H1 (cell line): ENCODE measurements at regions not wholly inside any gene's neighbourhood (a gene's known extent, or its start where the extent isn't known, plus 50 kb on each side); places are given as distances from the start of the nearest gene placed in this dataset.

ENCODE experiments used
- CTCF ChIA-PET: fragments of 300-600 bp; sonication (Branson Sonifier 250); formaldehyde crosslinking; loops from one replicate; lab custom pipeline; 2021; ENCODE audit not compliant: partially characterized antibody; lab: Charles Lee
- POLR2A ChIA-PET: fragments of 300-600 bp; sonication (Branson Sonifier 250); formaldehyde crosslinking; loops from one replicate; lab custom pipeline; 2021; ENCODE audit warnings: inconsistent platforms; ENCODE audit not compliant: partially characterized antibody; lab: Charles Lee
- DNase-seq, 2 experiments: peaks; one replicate each; pipeline versions ENCODE4 v3.0.0 to v3.0.0-alpha.2; 2010 to 2022; ENCODE audit warnings: low spot score in 2 of 2, low read depth in 1 of 2, mixed read lengths in 1 of 2
- FAIRE-seq: peaks from 2 replicates; lab custom pipeline; 2011; peaks lifted over from hg19 to GRCh38; lab: Jason Lieb, UNC
- H2AFZ ChIP-seq: 2 replicates; pipeline ENCODE4 v1.8.1; 2012; ENCODE audit warnings: low read length, inconsistent platforms
- H2AK5ac ChIP-seq: 2 replicates; pipeline ENCODE4 v1.6.1; 2013; ENCODE audit warnings: low read depth, low read length
- H2BK120ac ChIP-seq: replicated peaks from 2 replicates; pipeline ENCODE3; 2013; ENCODE audit warnings: low read depth, low read length, inconsistent platforms
- H2BK12ac ChIP-seq: 2 replicates; pipeline ENCODE4 v1.6.1; 2013; ENCODE audit warnings: low read depth, low read length
- H2BK15ac ChIP-seq: 2 replicates; pipeline ENCODE4 v1.6.1; 2013; ENCODE audit warnings: low read length
- H2BK20ac ChIP-seq: 2 replicates; pipeline ENCODE4 v1.6.1; 2013; ENCODE audit warnings: low read length
- H2BK5ac ChIP-seq: 2 replicates; pipeline ENCODE4 v1.6.1; 2013; ENCODE audit warnings: low read depth, low read length
- H3K14ac ChIP-seq: 2 replicates; pipeline ENCODE4 v1.6.1; 2013; ENCODE audit warnings: inconsistent platforms; ENCODE audit not compliant: insufficient read length
- H3K18ac ChIP-seq: 2 replicates; pipeline ENCODE4 v1.6.1; 2013; ENCODE audit warnings: low read length; ENCODE audit errors: extremely low read depth
- H3K23ac ChIP-seq: 2 replicates; pipeline ENCODE4 v1.6.1; 2013; ENCODE audit warnings: inconsistent platforms; ENCODE audit not compliant: insufficient read length
- H3K23me2 ChIP-seq: 2 replicates; pipeline ENCODE4 v1.6.1; 2013; ENCODE audit warnings: low read depth, low read length
- H3K27ac ChIP-seq: 2 replicates; pipeline ENCODE4 v1.6.1; 2011; ENCODE audit warnings: low read depth, low read length, inconsistent platforms
- H3K27me3 ChIP-seq, 4 experiments: replicated peaks in 1 of 4; 1 replicate in 1 of 4; 2 replicates in 3 of 4; pipeline versions ENCODE4 v1.6.1 to v1.8.1; 2011 to 2013; ENCODE audit warnings: low read length in 3 of 4, mild to moderate bottlenecking in 3 of 4, inconsistent platforms in 2 of 4, mixed read lengths in 2 of 4, moderate library complexity in 1 of 4; ENCODE audit not compliant: control insufficient read depth in 3 of 4, insufficient read depth in 3 of 4; ENCODE audit errors: extremely low read depth in 1 of 4
- H3K36me3 ChIP-seq, 4 experiments: 2 replicates each; pipeline versions ENCODE4 v1.6.1 to v1.8.1; 2011 to 2013; ENCODE audit warnings: mild to moderate bottlenecking in 4 of 4, low read length in 3 of 4, moderate library complexity in 2 of 4, control low read depth in 1 of 4, inconsistent platforms in 1 of 4; ENCODE audit not compliant: insufficient read depth in 4 of 4, control insufficient read depth in 2 of 4
- H3K4ac ChIP-seq: replicated peaks from 2 replicates; pipeline ENCODE3; 2013; ENCODE audit warnings: low read length, low read depth, mixed read lengths, inconsistent platforms; ENCODE audit not compliant: insufficient read length
- H3K4me1 ChIP-seq, 4 experiments: replicated peaks in 1 of 4; 1 replicate in 1 of 4; 2 replicates in 3 of 4; pipeline versions ENCODE4 v1.6.1 to v1.8.1; 2011 to 2013; ENCODE audit warnings: low read length in 3 of 4, inconsistent platforms in 2 of 4, mixed read lengths in 1 of 4; ENCODE audit not compliant: insufficient read depth in 4 of 4, control insufficient read depth in 3 of 4
- H3K4me2 ChIP-seq, 2 experiments: 2 replicates each; pipeline versions ENCODE4 v1.6.1 to v1.8.1; 2011 to 2013; ENCODE audit warnings: low read depth in 2 of 2, low read length in 2 of 2, control low read depth in 1 of 2, inconsistent platforms in 1 of 2, mild to moderate bottlenecking in 1 of 2; ENCODE audit not compliant: insufficient read depth in 1 of 2
- H3K4me3 ChIP-seq, 4 experiments: fragments of 200-600, 300-600 bp in 1 of 4; sonication (generic), shearing (Covaris generic), sonication (Bioruptor Twin) in 1 of 4; 2 replicates each; pipeline versions ENCODE4 v1.5.1 to v1.8.1; 2011 to 2016; ENCODE audit warnings: low read length in 4 of 4, low read depth in 3 of 4, control low read depth in 2 of 4, inconsistent platforms in 2 of 4, mild to moderate bottlenecking in 2 of 4, mixed read lengths in 1 of 4, moderate library complexity in 1 of 4; ENCODE audit not compliant: insufficient read depth in 2 of 4; ENCODE audit errors: extremely low read depth in 1 of 4
- H3K56ac ChIP-seq: replicated peaks from 2 replicates; pipeline ENCODE3; 2013; ENCODE audit warnings: low read depth, mild to moderate bottlenecking, mixed read lengths, low read length, inconsistent platforms; ENCODE audit not compliant: insufficient read length
- H3K79me1 ChIP-seq: 2 replicates; pipeline ENCODE4 v1.6.1; 2013; ENCODE audit warnings: low read depth, low read length, control low read depth
- H3K79me2 ChIP-seq, 2 experiments: 2 replicates each; pipeline versions ENCODE4 v1.6.1 to v1.8.1; 2012 to 2013; ENCODE audit warnings: low read length in 2 of 2, mild to moderate bottlenecking in 2 of 2, inconsistent platforms in 1 of 2; ENCODE audit not compliant: insufficient read depth in 2 of 2, control insufficient read depth in 1 of 2
- H3K9ac ChIP-seq, 4 experiments: replicated peaks in 1 of 4; 1 replicate in 1 of 4; 2 replicates in 3 of 4; pipeline versions ENCODE4 v1.6.1 to v1.8.1; 2011 to 2013; ENCODE audit warnings: low read depth in 3 of 4, low read length in 3 of 4, control low read depth in 2 of 4, mild to moderate bottlenecking in 2 of 4, moderate library complexity in 2 of 4, inconsistent platforms in 1 of 4; ENCODE audit errors: extremely low read depth in 1 of 4
- H3K9me3 ChIP-seq, 2 experiments: 2 replicates each; pipeline versions ENCODE4 v1.6.1 to v1.8.1; 2012 to 2013; ENCODE audit warnings: mild to moderate bottlenecking in 2 of 2, moderate library complexity in 2 of 2, control low read depth in 1 of 2, inconsistent platforms in 1 of 2, low read depth in 1 of 2, low read length in 1 of 2, mixed read lengths in 1 of 2; ENCODE audit not compliant: insufficient read depth in 2 of 2
- H4K20me1 ChIP-seq, 2 experiments: replicated peaks in 1 of 2; 2 replicates each; pipeline versions ENCODE3 to v1.8.1; 2011 to 2013; ENCODE audit warnings: inconsistent platforms in 2 of 2, low read length in 2 of 2, mild to moderate bottlenecking in 1 of 2; ENCODE audit not compliant: insufficient read depth in 2 of 2, control insufficient read depth in 1 of 2
- H4K5ac ChIP-seq: 2 replicates; pipeline ENCODE4 v1.6.1; 2013; ENCODE audit warnings: low read length, low read depth, mixed read lengths, inconsistent platforms; ENCODE audit not compliant: insufficient read length
- H4K8ac ChIP-seq: 2 replicates; pipeline ENCODE4 v1.8.0; 2013; ENCODE audit warnings: mild to moderate bottlenecking, moderate library complexity, low read length, inconsistent platforms; ENCODE audit not compliant: insufficient read depth; ENCODE audit errors: extremely low read depth
- H4K91ac ChIP-seq: replicated peaks from 2 replicates; pipeline ENCODE3; 2013; ENCODE audit warnings: low read length, mixed read lengths, inconsistent platforms; ENCODE audit not compliant: insufficient read length
- CTBP2 ChIP-seq: IDR thresholded peaks from 2 replicates; pipeline ENCODE4 v1.7.0; 2011; ENCODE audit warnings: borderline replicate concordance, mild to moderate bottlenecking, moderate library complexity, mixed read lengths, low read length; ENCODE audit not compliant: insufficient read depth, insufficient read length
- JUN ChIP-seq: IDR thresholded peaks from 2 replicates; pipeline ENCODE4 v1.6.1; 2011; ENCODE audit warnings: low read depth, mild to moderate bottlenecking, improper control_type of control experiment, low read length
- MAFK ChIP-seq: IDR thresholded peaks from 2 replicates; pipeline ENCODE4 v1.6.1; 2012; ENCODE audit warnings: low read depth, mild to moderate bottlenecking, improper control_type of control experiment, low read length
- WGBS, 2 experiments: shearing (Covaris generic) in 1 of 2; methylation state at CpG; one replicate each; pipeline versions ENCODE4 v1.1.6 to v1.1.7; 2013 to 2015; ENCODE audit warnings: low lambda C conversion rate in 2 of 2, mixed read lengths in 2 of 2, inconsistent platforms in 1 of 2, low coverage in 1 of 2, missing lambda C conversion rate in 1 of 2; ENCODE audit not compliant: insufficient replicate concordance in 2 of 2, insufficient coverage in 1 of 2, insufficient read length in 1 of 2; ENCODE audit errors: extremely low coverage in 1 of 2, missing lambda C conversion rate in 1 of 2; 5-methylcytosine and 5-hydroxymethylcytosine counted together
- TF ChIP-seq, protein P1 (sequence below), 3 experiments: IDR thresholded peaks; 1 replicate in 2 of 3; 2 replicates in 1 of 3; pipeline versions ENCODE4 v1.5.1 to v1.6.1; 2011; ENCODE audit warnings: low read length in 3 of 3, mild to moderate bottlenecking in 3 of 3, inconsistent platforms in 2 of 3, low read depth in 1 of 3, moderate library complexity in 1 of 3; ENCODE audit not compliant: insufficient read depth in 1 of 3; ENCODE audit errors: control extremely low read depth in 1 of 3

DNA sequence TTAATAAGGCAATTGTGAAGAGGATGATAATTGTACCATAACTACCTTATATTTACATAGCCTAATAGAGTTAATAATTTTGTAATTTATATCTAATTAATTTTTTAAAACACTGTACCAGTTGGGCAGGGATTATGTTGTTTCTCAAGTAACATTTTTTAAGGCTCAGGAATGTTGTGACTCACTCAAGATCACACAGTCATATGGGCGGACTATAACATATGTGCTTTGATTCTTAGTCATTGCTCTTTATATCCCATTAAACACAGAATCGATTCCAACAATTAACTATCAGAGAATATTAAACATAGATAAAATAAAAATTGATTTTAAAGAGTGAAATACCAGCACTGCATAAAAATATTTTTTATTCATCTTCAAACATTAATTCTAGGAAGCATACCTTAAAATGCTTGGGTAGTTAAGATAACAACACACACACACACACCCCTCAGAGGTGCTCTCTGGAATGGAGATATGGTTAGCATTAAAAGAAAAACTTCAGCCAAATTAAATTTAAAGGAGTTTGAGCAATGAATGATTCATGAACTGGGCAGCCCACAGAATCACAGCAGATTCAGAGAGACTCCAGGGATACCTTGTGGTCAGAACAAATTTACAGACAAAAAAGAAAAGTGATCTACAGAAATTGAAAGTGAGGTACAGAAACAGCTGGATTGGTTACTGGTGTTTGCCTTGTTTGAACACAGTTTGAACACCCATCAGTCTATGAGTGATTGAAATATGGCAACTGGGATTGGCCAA lies 869.4 kb upstream of the ID2 start:
- DNase-seq (no peak), FAIRE-seq (no peak)
- Histone ChIP-seq H3K14ac (no peak overlapping the region), H3K9me3 (no peaks in the 10 kb centered on the region; a peak in 1 of 4 replicates), H3K23me2 (peaks cover 3% of the 10 kb centered on the region; the same call in 1 of the 2 replicates), H3K4ac (no peak overlapping the region), H3K27ac (no peak overlapping the region), H3K36me3 (no peaks in the 10 kb centered on the region), H2BK120ac (no peak overlapping the region), H2BK20ac (no peak overlapping the region), H4K20me1 (no peaks in the 10 kb centered on the region), H3K18ac (no peak overlapping the region), H4K5ac (no peak overlapping the region), H3K4me1 (peaks cover 0 to 3% (median 0%) of the 10 kb centered on the region in 4 experiments; a peak in 1 of 7 replicates), H3K56ac (no peak overlapping the region), H2BK12ac (no peak overlapping the region), H3K4me2 (no peak overlapping the region), H2AK5ac (no peak overlapping the region), H4K8ac (no peak overlapping the region), H3K4me3 (no peak overlapping the region), H3K79me1 (no peaks in the 10 kb centered on the region), H3K79me2 (no peaks in the 10 kb centered on the region), H2BK15ac (no peak overlapping the region), H3K9ac (no peak overlapping the region), H4K91ac (no peak overlapping the region), H3K23ac (no peak overlapping the region), H2AFZ (no peak overlapping the region), H3K27me3 (no peaks in the 10 kb centered on the region), H2BK5ac (no peak overlapping the region)
- TF ChIP-seq JUN, result no peak
- no peak for TF ChIP-seq CTBP2
- TF ChIP-seq, protein P1, sequence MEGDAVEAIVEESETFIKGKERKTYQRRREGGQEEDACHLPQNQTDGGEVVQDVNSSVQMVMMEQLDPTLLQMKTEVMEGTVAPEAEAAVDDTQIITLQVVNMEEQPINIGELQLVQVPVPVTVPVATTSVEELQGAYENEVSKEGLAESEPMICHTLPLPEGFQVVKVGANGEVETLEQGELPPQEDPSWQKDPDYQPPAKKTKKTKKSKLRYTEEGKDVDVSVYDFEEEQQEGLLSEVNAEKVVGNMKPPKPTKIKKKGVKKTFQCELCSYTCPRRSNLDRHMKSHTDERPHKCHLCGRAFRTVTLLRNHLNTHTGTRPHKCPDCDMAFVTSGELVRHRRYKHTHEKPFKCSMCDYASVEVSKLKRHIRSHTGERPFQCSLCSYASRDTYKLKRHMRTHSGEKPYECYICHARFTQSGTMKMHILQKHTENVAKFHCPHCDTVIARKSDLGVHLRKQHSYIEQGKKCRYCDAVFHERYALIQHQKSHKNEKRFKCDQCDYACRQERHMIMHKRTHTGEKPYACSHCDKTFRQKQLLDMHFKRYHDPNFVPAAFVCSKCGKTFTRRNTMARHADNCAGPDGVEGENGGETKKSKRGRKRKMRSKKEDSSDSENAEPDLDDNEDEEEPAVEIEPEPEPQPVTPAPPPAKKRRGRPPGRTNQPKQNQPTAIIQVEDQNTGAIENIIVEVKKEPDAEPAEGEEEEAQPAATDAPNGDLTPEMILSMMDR (IDR thresholded peaks at IDR 0.05; ENCODE audit: control extremely low read depth in 1 of 3, insufficient read depth in 1 of 3, low read depth in 1 of 3, low read length in 3 of 3), result no peak
- TF ChIP-seq MAFK, result no peak
- ChIA-PET CTCF (interaction anchor here (1.5 to 1.9 kb wide), 3 partner anchors 13 to 715 kb away, joined by 3 to 4 read pairs (median 4); no protein-coding TSS in a partner anchor), POLR2A (no interaction called here)
- WGBS, 2 experiments, result 93% methylated on average over 2 of the region's 2 CpGs; no CpG with 5 or more reads in 1 of the 2 experiments
